ENCODE measurements at regions not wholly inside any gene's neighbourhood (a gene's known extent, or its start where the extent isn't known, plus 50 kb on each side); places are given as distances from the start of the nearest gene placed in this dataset.

- TF ChIP-seq CTCF (IDR thresholded peaks at IDR 0.05) (no peak), POLR2A (IDR thresholded peaks at IDR 0.05) (no peak)
Measured at GRCh38 chr12:77213319-77213718, 147.9 kb upstream of the E2F7 start.
